Stimulated activated CD4-positive, alpha-beta T cell treated with anti-CD3 and anti-CD28 coated beads, Interleukin-1b, Interleukin-23, amount 100 ng/mL, for 24 hours (primary cell): ENCODE measurements at regions not wholly inside any gene's neighbourhood (a gene's known extent, or its start where the extent isn't known, plus 50 kb on each side); places are given as distances from the start of the nearest gene placed in this dataset.
"Not testable (repeated sequence)": the region's sequence is repeated elsewhere in the genome, so short reads cannot be mapped to it uniquely, and the experiment has no call there.

Experiments
- DNase-seq, 4 experiments: peaks; one replicate each; pipeline ENCODE4 v3.0.0-alpha.2; 2020; ENCODE audit warnings: low read depth in 4 of 4, low spot score in 1 of 4

DNA sequence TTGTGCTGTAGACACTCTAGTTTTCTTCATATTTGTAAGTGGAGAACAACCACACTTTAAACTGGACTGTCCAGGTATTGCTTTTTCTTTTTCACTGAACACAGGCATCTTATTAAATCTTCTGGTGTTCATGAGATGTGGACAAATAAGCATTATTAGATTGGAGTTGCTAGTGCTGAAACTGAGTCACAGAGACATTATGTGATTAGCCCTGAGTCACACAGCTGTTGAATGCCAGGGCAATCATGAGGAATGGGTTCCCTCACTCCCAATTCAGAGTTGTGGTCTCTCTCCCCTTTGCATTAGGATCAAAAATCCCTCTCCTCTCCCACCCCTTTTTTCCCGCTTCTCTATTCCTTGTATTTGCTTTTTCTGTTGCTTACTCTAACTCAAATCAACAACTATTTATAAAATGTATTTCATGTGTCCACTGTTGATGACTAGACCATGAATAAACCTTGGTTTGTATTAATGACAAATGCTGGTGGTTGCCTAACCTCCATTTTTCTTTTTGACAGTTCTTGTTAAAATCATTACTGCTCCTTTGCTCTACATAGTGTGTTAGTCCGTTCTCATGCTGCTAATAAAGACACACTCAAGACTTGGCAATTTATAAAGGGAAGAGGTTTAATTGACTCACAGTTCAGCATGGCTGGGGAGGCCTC is 738.2 kb downstream of the BRINP1 start:
- no peak for DNase-seq

DNA sequence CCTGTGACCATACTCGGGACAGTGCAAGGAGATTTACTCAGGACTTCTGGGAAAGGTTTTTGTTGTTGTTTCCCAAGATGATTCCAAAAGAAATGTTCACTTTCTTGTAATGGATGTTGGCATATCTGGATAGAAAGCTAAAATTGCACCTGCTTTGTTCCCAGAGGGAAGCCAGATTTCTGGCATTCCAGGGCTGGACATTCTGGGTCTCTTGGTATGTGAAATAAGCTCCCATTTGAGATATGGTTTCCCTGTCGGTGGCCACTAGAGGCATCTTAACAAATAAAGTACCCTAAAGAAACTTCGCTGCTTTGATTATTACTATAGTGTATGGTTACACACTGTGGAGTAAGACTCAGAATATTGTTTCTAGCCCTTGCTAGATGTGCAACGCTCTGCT is 737.3 kb downstream of the BRINP1 start:
- DNase-seq: no peak

DNA sequence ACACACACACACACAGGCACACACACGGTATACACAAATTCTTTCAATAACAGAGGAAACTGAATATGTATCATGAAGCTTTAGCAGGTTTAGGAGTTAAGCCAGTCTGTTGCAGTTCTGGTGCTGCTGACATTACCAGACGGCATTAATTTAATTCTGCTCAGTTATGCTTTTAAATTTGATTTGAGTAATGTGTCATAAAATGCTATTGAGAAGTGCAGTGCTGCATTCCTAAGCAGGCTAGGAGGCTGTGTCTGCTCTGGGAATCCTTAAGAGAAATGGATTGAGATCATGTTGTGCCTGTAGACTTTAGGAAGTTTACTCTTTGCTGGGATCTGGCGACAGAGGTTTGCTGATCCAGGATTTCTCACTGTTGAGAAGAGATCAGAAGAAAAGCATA is 733.8 kb downstream of the BRINP1 start:
- no peak for DNase-seq

DNA sequence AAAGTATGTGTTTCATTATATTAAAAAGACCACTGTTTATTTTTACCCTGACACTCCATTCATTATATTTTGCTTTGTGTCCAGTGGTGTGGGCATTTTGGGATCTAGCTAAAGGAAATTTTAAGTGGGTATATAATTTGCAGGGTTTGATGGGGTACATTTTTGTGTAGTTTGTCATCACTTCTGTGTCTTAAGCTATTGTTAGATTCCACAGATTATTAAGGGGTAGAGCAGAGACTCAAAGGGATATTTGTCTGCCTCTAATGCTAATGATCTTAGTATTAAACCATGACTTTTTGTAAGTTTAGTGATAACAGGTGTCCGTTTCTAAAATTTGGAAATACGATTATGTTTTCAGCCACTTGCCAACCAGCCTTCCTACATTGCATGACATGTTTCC is 731.6 kb downstream of the BRINP1 start:
- DNase-seq: no peak

DNA sequence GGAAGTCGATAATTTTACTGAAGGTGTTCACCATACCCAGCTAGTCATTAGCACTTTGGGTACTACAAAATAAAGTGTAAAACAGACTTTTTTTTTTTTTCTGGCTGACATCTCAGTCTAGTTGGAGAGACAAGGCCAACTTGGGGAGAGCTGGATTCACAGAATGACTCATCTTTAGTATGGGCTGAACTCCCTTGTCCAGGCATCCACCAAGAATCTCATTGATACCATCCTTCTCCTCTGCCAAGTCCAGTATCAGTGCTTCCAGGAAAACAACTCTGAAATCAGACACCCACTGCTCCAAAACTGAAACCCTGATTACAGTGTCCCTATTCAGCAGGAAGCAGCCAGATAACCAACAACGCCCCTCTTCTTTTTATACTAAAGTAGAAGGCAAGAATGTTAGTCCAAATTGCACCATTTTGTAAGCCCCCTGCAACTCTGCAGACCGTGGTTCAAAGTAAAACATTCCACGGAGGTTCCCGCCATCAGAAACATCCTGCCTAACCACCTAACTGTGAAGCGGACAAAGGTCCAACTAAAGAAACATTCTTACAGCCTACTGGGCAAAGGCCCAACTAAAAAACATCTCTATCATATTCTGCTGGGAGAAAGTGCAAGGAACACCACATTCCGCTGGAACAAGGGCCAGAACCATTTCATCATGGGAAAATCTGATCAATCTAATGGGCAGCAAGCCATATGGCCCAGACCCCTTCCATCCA is 728.2 kb downstream of the BRINP1 start:
- no peak for DNase-seq

DNA sequence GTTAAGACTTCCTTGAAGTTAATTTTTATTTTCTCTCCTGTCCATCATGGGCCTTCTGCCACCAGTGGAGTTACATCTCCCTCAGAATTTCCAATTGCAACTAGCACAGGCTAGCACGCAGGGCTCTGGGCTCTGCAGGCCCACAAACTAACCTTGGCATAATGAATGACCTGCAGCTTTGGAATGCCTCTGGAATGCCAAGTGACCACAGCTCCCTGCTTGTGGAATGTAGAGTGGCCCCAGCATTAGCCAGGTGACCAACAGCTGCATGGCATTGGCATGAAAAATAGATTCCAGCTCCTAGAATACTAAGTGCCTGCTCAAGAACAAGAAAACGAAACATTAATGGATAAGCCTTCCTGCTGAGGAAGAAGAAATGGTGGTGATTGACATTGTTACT is 726.1 kb downstream of the BRINP1 start:
- DNase-seq: no peak

DNA sequence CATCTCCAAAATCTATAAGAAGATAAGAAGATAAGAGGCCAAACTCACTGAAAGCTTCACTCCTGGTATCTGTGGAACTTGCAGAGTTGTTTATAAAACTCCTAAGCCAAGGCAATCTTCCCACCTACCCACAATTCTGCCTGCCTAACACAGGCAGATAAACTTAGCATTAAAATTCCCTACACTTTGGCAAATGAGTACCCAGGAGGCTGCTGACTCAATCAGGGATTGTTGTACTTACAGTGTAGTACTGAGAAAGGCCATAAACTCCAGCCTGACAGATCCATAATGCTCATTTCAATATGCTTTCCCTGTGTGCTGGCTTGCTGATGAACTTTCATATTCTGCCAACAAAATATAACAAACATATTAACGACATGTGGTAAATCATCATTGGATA is 725.2 kb downstream of the BRINP1 start:
- no peak for DNase-seq

DNA sequence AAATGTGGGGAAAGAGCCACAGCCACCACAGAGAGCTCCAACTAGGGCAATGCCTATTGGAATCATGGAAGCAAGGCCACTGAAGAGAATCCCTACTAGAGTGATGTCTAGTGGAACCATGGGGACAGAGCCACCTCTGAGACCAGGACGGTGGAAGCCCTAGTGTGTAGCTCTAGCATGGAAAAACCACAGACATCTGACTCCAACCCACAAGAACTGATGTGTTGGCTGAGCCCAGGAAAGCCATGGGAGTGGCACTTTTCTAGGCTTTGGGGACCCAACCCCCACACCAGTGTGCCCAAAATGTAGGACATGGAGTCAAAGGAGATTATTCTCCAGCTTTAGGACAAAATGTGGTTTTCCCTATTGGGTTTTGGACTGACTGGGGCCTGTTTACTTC is 721.9 kb downstream of the BRINP1 start:
- no peak for DNase-seq

DNA sequence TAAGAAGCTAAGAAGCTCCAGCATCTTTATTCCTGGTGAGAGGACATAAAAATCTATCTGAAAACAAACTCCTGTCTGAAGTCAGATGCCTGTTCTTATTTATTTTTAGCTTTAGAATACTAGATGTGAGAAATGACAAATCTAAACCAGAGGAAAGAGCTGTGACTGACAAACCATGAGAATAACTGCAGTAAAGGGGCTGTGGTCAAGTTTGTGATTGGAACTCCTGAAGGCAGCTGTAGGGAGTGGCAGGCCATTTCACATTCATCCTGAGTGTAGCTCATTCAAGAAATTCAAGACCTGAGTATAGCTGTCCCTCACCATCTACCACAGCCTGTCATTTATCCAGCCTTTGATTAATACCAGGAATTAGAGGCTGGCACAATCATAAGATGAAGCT is 718.8 kb downstream of the BRINP1 start:
- DNase-seq: no peak

DNA sequence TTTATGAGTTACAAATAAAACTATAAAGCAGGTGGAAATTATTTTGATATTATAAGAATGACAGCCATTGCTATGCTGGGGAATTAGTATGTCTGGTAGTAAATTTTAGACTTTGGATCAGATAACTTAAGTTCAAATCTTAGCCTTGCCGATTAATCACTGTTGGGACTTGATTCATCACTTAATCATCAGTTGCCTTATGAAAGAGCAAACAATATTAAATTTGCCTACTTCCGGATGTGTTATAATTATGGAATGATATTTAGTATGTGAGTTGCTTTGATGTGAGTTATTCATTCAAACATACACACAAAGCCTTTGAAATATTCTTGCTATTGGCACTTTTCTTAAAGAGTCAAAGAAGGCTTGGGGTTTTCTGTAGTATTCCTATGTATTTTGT is 717.7 kb downstream of the BRINP1 start:
- no peak for DNase-seq

DNA sequence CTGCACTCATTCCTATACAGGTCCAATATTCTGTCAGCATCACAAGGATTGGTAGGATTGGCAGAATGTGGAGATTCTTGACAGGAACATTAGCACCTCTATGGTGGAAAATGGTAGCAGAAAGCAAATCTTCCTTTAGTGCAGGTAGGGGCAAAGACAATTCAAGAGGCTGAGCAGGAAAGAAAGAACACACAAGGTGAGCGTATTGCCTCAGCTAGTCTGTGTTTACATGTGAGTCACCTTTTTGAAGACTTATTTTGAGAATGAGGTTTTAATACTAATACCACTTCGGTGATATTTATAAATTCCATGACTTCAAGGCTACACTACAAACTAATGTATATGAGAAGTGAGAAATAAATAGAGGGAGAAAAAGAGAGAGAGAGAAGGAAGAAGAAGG is 717.0 kb downstream of the BRINP1 start:
- no peak for DNase-seq

DNA sequence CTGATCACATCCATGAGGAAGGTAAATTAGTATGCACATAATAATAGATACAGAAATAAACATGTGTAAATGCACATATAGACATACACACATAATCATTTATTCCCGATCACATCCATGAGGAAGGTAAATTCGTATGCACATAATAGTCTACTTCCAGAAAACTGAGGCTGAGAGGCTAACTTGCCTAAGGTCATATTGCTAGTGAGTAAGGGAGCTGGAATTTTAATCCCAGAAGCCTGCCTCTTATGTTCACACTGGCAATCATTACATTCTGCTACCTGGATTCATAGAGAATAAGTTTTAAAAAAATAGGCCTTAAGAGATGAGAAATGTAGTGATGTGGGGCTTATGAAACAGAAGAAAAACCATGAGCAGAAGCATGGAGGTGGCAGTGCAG is 716.3 kb downstream of the BRINP1 start:
- no peak for DNase-seq

DNA sequence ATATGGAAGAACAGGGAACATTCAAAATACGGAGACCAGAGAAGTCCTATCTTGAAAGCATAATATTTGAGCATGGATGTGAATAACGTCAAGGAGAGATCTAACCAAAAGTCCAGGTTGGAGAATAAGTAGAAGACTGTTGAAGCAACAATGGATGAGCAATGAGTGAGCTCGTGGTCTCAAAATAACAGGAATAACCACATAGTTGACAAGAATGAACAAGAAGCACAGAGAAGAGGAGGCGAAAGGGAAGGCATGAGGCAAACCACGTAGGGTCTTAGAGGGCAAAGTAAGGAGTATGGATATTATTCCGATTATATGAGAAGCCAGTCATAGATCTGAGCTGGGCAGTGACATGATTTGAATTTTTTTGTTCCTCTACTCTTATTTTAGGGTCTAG is 710.2 kb downstream of the BRINP1 start:
- DNase-seq: no peak

DNA sequence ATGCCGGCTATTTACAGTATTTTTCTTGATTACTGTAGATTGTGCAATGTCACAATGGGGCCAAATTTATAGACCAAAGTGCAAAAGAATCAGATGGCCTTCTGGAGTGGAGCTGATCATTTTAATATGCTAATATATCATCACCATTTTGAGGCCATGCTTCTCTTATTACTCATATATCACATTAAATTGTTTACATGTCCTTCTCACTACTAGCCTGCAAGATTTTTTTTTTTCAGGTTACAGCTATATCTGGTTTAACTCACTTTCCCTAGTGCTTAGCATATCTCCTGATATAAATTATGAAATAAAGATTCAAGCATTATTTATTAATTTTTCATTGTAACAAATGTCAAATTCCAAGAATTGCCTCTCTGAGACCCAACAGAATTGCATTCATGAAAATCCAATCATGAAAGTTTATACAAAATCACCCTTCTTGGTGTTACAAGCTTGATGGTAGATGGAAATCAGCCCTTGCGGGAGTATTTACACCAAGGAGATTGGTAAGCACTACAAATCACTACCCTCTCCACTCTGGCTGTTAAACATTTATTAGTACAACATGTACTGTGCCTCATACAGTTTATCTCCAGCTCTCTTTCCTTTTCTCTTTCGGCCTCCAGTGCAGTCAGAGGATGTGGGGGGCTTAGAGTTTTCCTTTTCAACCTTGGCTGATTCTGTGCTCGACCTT is 703.9 kb downstream of the BRINP1 start:
- no peak for DNase-seq

DNA sequence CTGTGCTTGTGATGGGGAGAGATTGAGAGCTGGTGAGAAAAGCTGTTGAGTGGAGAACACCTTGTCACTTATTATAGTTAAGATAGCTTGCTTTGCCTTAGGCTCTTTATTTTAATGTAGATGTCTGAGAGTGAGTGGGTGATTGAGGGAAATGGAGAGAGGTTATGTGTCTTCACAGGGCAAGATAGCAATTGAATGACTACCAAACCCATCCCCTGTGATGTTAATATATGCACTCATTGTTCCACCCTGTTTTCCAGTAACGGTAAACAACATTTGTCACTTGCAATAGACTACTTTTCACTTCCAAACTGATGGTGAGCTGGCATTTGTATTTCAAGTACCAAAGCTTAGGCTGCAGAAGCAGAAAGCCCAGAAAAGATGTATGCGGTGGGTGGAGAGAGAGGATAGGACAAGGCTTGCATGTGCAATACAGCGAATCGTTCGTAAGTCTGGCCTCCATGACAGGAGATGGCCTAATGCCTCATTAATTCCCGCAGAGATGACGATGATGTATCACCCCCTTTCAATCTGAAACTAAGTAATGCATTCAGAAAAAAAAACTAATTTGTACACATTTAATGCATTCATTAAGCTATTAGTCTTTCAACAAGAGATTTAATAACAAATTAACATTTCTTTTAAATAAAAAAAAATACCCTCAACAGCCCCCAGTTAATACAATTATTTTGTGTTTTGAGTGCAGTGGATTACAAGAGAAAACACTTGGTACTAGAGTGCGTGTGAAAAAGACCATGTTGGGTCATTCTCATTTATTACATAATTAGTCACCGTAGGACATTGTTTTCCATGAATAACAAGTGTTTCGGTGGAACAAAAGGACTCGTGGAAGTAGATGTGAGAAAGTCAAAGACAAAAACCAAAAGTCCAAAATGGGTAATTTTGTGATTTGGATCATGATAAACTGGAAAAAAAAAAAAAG is 699.0 kb downstream of the BRINP1 start:
- no peak for DNase-seq

DNA sequence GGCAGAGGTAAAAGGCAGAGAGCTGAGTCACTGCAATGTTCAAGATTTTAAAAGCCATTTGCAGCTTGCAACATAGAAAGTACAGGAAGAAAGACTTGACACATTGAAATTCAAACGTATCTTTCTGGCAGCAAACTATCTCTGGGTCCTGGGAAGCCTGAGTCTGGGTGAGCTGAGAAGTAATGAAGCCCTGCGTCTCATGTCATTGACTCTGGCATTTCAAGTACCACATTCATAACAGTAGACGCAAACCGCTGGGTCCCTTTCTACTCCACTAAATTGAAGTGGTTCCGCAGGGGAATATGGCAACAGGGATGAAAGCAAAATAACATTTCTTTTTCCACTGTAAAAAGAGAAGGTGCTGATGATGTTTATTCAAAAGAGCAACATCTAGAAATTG is 694.3 kb downstream of the BRINP1 start:
- DNase-seq: no peak

DNA sequence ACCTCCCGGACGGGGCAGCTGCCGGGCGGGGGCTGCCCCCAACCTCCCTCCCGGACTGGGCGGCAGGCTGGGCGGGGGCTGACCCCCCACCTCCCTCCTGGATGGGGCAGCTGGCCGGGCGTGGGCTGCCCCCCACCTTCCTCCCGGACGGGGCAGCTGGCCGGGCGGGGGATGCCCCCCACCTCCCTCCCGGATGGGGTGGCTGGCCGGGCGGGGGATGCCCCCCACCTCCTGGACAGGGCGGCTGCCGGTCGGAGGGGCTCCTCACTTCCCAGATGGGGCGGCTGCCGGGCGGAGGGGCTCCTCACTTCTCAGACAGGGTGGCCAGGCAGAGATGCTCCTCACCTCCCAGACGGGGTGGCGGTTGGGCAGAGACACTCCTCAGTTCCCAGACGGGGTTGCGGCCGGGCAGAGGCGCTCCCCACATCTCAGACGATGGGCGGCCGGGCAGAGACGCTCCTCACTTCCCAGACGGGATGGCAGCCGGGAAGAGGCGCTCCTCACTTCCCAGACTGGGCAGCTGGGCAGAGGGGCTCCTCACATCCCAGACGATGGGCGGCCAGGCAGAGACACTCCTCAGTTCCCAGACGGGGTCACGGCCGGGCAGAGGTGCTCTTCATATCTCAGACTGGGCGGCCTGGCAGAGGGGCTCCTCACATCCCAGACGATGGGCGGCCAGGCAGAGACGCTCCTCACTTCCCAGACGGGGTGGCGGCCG is 691.1 kb downstream of the BRINP1 start:
- not testable (repeated sequence) for DNase-seq

DNA sequence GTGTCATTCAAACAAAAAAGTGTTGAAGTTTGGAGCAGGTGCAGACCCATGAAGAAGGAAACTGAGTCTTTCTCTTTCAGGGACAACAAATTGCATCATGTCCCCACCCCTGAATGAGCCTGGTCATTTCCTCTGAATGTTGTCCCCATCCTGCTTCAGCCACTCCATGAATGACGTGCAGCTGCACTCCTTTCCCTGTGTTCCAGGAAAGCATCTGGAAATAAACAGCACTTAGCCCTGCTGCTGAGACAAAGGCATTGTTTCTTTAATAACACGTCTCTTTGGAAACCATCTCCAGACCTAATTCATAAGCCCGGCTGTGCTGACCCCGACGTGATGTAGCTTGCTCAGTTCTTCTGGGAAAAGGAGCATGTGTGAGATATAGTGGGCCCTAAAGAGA is 682.3 kb downstream of the BRINP1 start:
- DNase-seq: no peak

DNA sequence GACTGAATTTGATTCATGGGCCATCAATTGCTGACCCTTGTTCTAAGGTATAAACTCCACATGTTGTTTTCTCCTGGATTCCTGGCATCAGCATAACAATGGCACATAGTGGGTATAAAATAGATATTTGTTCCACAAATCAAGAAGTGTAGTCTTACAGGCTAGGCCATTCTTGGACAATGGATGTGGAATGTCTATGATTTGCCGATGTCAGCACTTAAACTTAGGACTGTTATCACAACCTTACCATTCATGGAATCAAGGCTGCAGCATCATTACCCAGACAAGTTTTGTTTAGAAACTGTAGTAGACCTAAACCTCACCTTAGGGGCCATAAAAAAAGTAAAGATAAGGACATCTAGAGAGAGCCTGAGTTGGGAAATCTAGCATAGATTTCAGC is 680.0 kb downstream of the BRINP1 start:
- DNase-seq: no peak

DNA sequence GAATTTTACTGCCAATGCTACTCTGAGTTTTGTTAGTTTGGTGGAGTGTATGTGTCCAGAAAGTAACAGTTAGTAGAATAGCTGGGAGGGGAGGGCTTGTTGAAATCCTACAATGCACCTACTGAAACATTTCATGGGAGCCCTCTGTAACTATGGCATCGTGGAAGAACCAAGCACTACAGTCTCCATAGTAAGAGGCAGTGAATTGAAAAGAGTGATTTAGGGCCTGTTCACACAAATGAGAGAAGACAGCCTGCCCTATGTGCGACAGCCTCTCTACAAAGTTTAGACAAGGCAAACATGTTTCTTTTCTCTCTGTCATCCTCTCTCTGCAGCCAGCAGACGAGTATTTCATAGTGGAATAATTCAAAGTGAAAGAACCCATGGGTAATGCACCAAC is 676.6 kb downstream of the BRINP1 start:
- DNase-seq: no peak

DNA sequence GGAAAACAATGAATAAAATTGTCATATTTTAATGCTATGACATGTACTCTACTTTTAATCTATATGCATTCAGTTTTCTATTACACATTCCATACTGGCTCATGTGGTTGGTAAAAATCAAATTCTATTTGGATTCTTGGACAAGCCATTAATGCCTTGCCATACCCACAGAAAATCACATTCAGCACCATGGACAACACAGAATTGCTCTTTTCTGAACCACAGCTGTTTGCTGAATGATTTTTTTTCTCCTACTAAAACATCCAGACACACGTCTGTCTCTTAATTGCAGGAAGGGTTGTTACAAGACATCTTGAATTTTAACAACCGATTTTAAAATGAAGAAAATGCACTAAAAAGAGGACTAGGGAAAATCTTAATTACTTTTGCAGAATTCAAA is 675.6 kb downstream of the BRINP1 start:
- no peak for DNase-seq
